GM12892 (cell line): ENCODE measurements at regions not wholly inside any gene's neighbourhood (a gene's known extent, or its start where the extent isn't known, plus 50 kb on each side); places are given as distances from the start of the nearest gene placed in this dataset.

Experiments used
- POLR2A ChIP-seq: IDR thresholded peaks from 2 replicates; pipeline ENCODE4 v1.6.1; 2011; ENCODE audit warnings: low read depth, low read length, control low read depth
- POLR2AphosphoS5 ChIP-seq: IDR thresholded peaks from 2 replicates; pipeline ENCODE4 v1.6.1; 2011; ENCODE audit warnings: low read depth, low read length, control low read depth

GRCh38 chr2:103809941-103810441, 1043.9 kb upstream of the POU3F3 start:
- no peak for TF ChIP-seq POLR2A
- no peak for TF ChIP-seq POLR2AphosphoS5
